SK-N-SH (cell line): ENCODE measurements at regions not wholly inside any gene's neighbourhood (a gene's known extent, or its start where the extent isn't known, plus 50 kb on each side); places are given as distances from the start of the nearest gene placed in this dataset.

ENCODE experiments used
- CTCF ChIA-PET: fragments of 300-600, 350-600 bp; formaldehyde crosslinking; extraction: SDS; loops from one replicate; lab custom pipeline; 2021; lab: Yijun Ruan, JAX
- POLR2A ChIA-PET: fragments of 350-600 bp; sonication (Branson Sonifier 250); formaldehyde crosslinking; extraction: SDS; loops from one replicate; lab custom pipeline; 2020; ENCODE audit warnings: antibody characterized with exemption, inconsistent platforms; lab: Yijun Ruan, JAX
- DNase-seq: peaks from one replicate; pipeline ENCODE4 v3.0.0; 2012
- H2AFZ ChIP-seq: fragments of 200-600 bp; sonication (generic); 2 replicates; pipeline ENCODE4 v1.8.1; 2016; ENCODE audit warnings: antibody characterized with exemption, mild to moderate bottlenecking, low read depth
- H3F3A ChIP-seq: fragments of 200-600 bp; sonication (generic); replicated peaks from 2 replicates; pipeline ENCODE3; 2016; ENCODE audit warnings: antibody characterized with exemption, mild to moderate bottlenecking; ENCODE audit not compliant: insufficient read depth
- H3K27ac ChIP-seq, 2 experiments: fragments of 200-500 bp in 1 of 2; fragments of 200-600 bp in 1 of 2; sonication (Bioruptor generic) in 1 of 2; sonication (generic), shearing (Covaris generic) in 1 of 2; 2 replicates each; pipeline versions ENCODE4 v1.5.1 to v1.6.1; 2014 to 2016; ENCODE audit warnings: low read depth in 2 of 2, inconsistent platforms in 1 of 2, low read length in 1 of 2, mild to moderate bottlenecking in 1 of 2, mixed read lengths in 1 of 2
- H3K27me3 ChIP-seq: fragments of 200-600 bp; sonication (generic), shearing (Covaris generic); 2 replicates; pipeline ENCODE4 v1.6.1; 2016; ENCODE audit warnings: mixed run types; ENCODE audit not compliant: insufficient read depth
- H3K36me3 ChIP-seq, 2 experiments: fragments of 200-500 bp in 1 of 2; fragments of 200-600 bp in 1 of 2; sonication (Bioruptor generic) in 1 of 2; sonication (generic) in 1 of 2; replicated peaks in 1 of 2; 2 replicates each; pipeline versions ENCODE3 to v1.5.1; 2014 to 2016; ENCODE audit warnings: low read length in 1 of 2, mild to moderate bottlenecking in 1 of 2; ENCODE audit not compliant: insufficient read depth in 2 of 2, control insufficient read depth in 1 of 2
- H3K4me1 ChIP-seq, 2 experiments: fragments of 200-500 bp in 1 of 2; fragments of 200-600 bp in 1 of 2; sonication (Bioruptor generic) in 1 of 2; sonication (generic), shearing (Covaris generic) in 1 of 2; 2 replicates each; pipeline versions ENCODE4 v1.5.1 to v1.6.1; 2014 to 2016; ENCODE audit warnings: low read depth in 1 of 2, low read length in 1 of 2, mixed run types in 1 of 2; ENCODE audit not compliant: insufficient read depth in 2 of 2, control insufficient read depth in 1 of 2
- H3K4me2 ChIP-seq: fragments of 200-600 bp; sonication (generic), shearing (Covaris generic); 2 replicates; pipeline ENCODE4 v1.6.1; 2017; ENCODE audit warnings: mixed run types
- H3K4me3 ChIP-seq, 2 experiments: fragments of 200-500 bp in 1 of 2; fragments of 200-600 bp in 1 of 2; sonication (Bioruptor generic) in 1 of 2; sonication (generic), shearing (Covaris generic) in 1 of 2; 2 replicates each; pipeline versions ENCODE4 v1.5.1 to v1.8.1; 2014 to 2016; ENCODE audit warnings: low read depth in 2 of 2, inconsistent platforms in 1 of 2, low read length in 1 of 2, mild to moderate bottlenecking in 1 of 2, mixed read lengths in 1 of 2, moderate library complexity in 1 of 2
- H3K79me2 ChIP-seq: fragments of 200-600 bp; sonication (generic); 2 replicates; pipeline ENCODE4 v1.8.1; 2017; ENCODE audit warnings: mild to moderate bottlenecking; ENCODE audit not compliant: insufficient read depth
- H3K9ac ChIP-seq: fragments of 200-600 bp; sonication (generic); 2 replicates; pipeline ENCODE4 v1.6.1; 2017; ENCODE audit warnings: mixed run types
- H3K9me2 ChIP-seq: fragments of 200-600 bp; sonication (generic); 2 replicates; pipeline ENCODE4 v1.6.1; 2017; ENCODE audit warnings: mixed run types
- H3K9me3 ChIP-seq: fragments of 200-600 bp; sonication (generic); 2 replicates; pipeline ENCODE4 v1.6.1; 2017; ENCODE audit warnings: mixed run types, mild to moderate bottlenecking, moderate library complexity
- H4K20me1 ChIP-seq: fragments of 200-600 bp; sonication (generic); 2 replicates; pipeline ENCODE4 v1.6.1; 2017; ENCODE audit warnings: mild to moderate bottlenecking, mixed run types; ENCODE audit not compliant: insufficient read depth
- CHD2 ChIP-seq: fragments of 150-350 bp; IDR thresholded peaks from 2 replicates; pipeline ENCODE4 v1.6.1; 2018; ENCODE audit warnings: low read length; ENCODE audit not compliant: partially characterized antibody
- CTCF ChIP-seq: fragments of 200-600 bp; sonication (generic); IDR thresholded peaks from 2 replicates; pipeline ENCODE4 v1.6.1; 2017; ENCODE audit warnings: antibody characterized with exemption, mild to moderate bottlenecking, moderate library complexity
- ELF1 ChIP-seq: IDR thresholded peaks from 2 replicates; pipeline ENCODE4 v1.4.0; 2012
- FOXJ3 ChIP-seq: sonication (generic); formaldehyde crosslinking; IDR thresholded peaks from 2 replicates; pipeline ENCODE4 v1.5.1; 2020; ENCODE audit warnings: mild to moderate bottlenecking, missing genetic modification reagents
- GATA2 ChIP-seq: sonication (generic); formaldehyde crosslinking; IDR thresholded peaks from 2 replicates; pipeline ENCODE4 v1.5.0; 2020; ENCODE audit warnings: mild to moderate bottlenecking, missing genetic modification reagents
- IRF3 ChIP-seq: fragments of 150-350 bp; IDR thresholded peaks from 2 replicates; pipeline ENCODE4 v1.6.1; 2016; ENCODE audit warnings: mild to moderate bottlenecking, low read depth, low read length
- JUND ChIP-seq: IDR thresholded peaks from 2 replicates; pipeline ENCODE4 v1.4.0; 2012
- SIN3A ChIP-seq: IDR thresholded peaks from 2 replicates; pipeline ENCODE4 v1.6.1; 2012; ENCODE audit warnings: low read depth, mild to moderate bottlenecking, low read length, moderate library complexity, borderline replicate concordance
- SMC3 ChIP-seq: IDR thresholded peaks from 2 replicates; pipeline ENCODE4 v1.6.1; 2012; ENCODE audit warnings: low read depth, low read length, improper control_type of control experiment
- TCF12 ChIP-seq: IDR thresholded peaks from 2 replicates; pipeline ENCODE4 v1.4.0; 2012
- USF2 ChIP-seq: fragments of 150-350 bp; IDR thresholded peaks from 2 replicates; pipeline ENCODE4 v1.6.1; 2017; ENCODE audit warnings: antibody characterized with exemption, low read length, low read depth, borderline replicate concordance
- WGBS: methylation state at CpG from one replicate; pipeline ENCODE4 v1.1.6; 2017; ENCODE audit warnings: low lambda C conversion rate; 5-methylcytosine and 5-hydroxymethylcytosine counted together

GRCh38 chr2:58620896-58621295, 379.8 kb upstream of the FANCL start:
- POLR2A ChIA-PET: no interaction called here
- Histone ChIP-seq H3K27ac (peak overlapping the region in 1 of 2 experiments; percentile 49; a peak in 2 of 4 replicates), H3K9me3 (no peaks in the 10 kb centered on the region), H3K36me3 (no peaks in the 10 kb centered on the region), H3K79me2 (no peaks in the 10 kb centered on the region), H3K9me2 (no peaks in the 10 kb centered on the region), H3K27me3 (no peaks in the 10 kb centered on the region), H2AFZ (peak overlapping the region; percentile 54; the same call in 1 of the 2 replicates), H3K4me1 (peaks cover 0 to 5% of the 10 kb centered on the region in 2 experiments; a peak in 1 of 4 replicates), H4K20me1 (no peaks in the 10 kb centered on the region), H3K4me2 (no peak overlapping the region; the same call in 1 of the 2 replicates), H3K9ac (no peak overlapping the region), H3F3A (peaks cover 4% of the 10 kb centered on the region), H3K4me3 (no peak overlapping the region)
- no peak for TF ChIP-seq CTCF
- TF ChIP-seq USF2: no peak
- TF ChIP-seq ELF1: no peak
- no peak for TF ChIP-seq TCF12
- DNase-seq: no peak
- 100% methylated on average over 1 of the region's 1 CpG for WGBS
- CTCF ChIA-PET: no interaction called here

GRCh38 chr2:58620093-58620492, 379.0 kb upstream of the FANCL start:
- Histone ChIP-seq H4K20me1 (no peaks in the 10 kb centered on the region), H3K27ac (peak overlapping the region in 1 of 2 experiments; percentile 49; a peak in 2 of 4 replicates), H3K79me2 (no peaks in the 10 kb centered on the region), H3K9me2 (no peaks in the 10 kb centered on the region), H2AFZ (peak overlapping the region; percentile 23; the same call in 1 of the 2 replicates), H3K9ac (no peak overlapping the region), H3K4me3 (no peak overlapping the region), H3K4me2 (no peak overlapping the region; the same call in 1 of the 2 replicates), H3K27me3 (no peaks in the 10 kb centered on the region), H3K4me1 (peaks cover 0 to 5% of the 10 kb centered on the region in 2 experiments; a peak in 1 of 4 replicates), H3K36me3 (no peaks in the 10 kb centered on the region), H3F3A (peaks cover 4% of the 10 kb centered on the region), H3K9me3 (no peaks in the 10 kb centered on the region)
- ChIA-PET CTCF (no interaction called here), POLR2A (no interaction called here)
- no peak for DNase-seq
- 36% methylated on average over 5 of the region's 5 CpGs for WGBS
- TF ChIP-seq USF2 (no peak), IRF3 (no peak)

- peaks cover 4% of the 10 kb centered on the region for H3F3A ChIP-seq
- no peaks in the 10 kb centered on the region for H3K27me3 ChIP-seq
- H3K9me2 ChIP-seq: no peaks in the 10 kb centered on the region
- no peak overlapping the region for H2AFZ ChIP-seq
- CTCF ChIA-PET: no interaction called here
- no peaks in the 10 kb centered on the region for H3K36me3 ChIP-seq
- H3K79me2 ChIP-seq: no peaks in the 10 kb centered on the region
- no peaks in the 10 kb centered on the region for H3K9me3 ChIP-seq
- peaks cover 0 to 5% of the 10 kb centered on the region in 2 experiments; a peak in 1 of 4 replicates for H3K4me1 ChIP-seq
- H3K4me2 ChIP-seq: no peak overlapping the region
- no peaks in the 10 kb centered on the region for H4K20me1 ChIP-seq
- WGBS: 77% methylated on average over 1 of the region's 1 CpG
- H3K9ac ChIP-seq: no peak overlapping the region
- DNase-seq: no peak
- no peak overlapping the region for H3K4me3 ChIP-seq
- H3K27ac ChIP-seq: no peak overlapping the region
- POLR2A ChIA-PET: no interaction called here
- no peak for TF ChIP-seq FOXJ3 (CRISPR knock-in tag)
- TF ChIP-seq CHD2: no peak
- no peak for TF ChIP-seq SMC3
- TF ChIP-seq CTCF: no peak
- TF ChIP-seq JUND: no peak
- TF ChIP-seq USF2: no peak
- no peak for TF ChIP-seq GATA2 (CRISPR knock-in tag)
- no peak for TF ChIP-seq SIN3A
Observed at GRCh38 chr2:58616961-58617360, 375.8 kb upstream of the FANCL start.
